Liver (tissue), 8 donors: ENCODE measurements at regions not wholly inside any gene's neighbourhood (a gene's known extent, or its start where the extent isn't known, plus 50 kb on each side); places are given as distances from the start of the nearest gene placed in this dataset.

Source experiments
- DNase-seq: peaks from one replicate; pipeline ENCODE4 v3.0.0-alpha.2; 2017; ENCODE audit warnings: low spot score
- H3K27ac ChIP-seq, 2 donors: one replicate each; pipeline ENCODE4 v1.7.0; 2013; ENCODE audit warnings: inconsistent platforms in 2 of 2, low read length in 2 of 2, control low read depth in 1 of 2, low read depth in 1 of 2, mild to moderate bottlenecking in 1 of 2
- H3K27me3 ChIP-seq, 4 donors: one replicate each; pipeline versions ENCODE4 v1.6.1 to v1.7.0; 2013; ENCODE audit warnings: low read length in 3 of 4, inconsistent platforms in 1 of 4, mild to moderate bottlenecking in 1 of 4, moderate library complexity in 1 of 4; ENCODE audit not compliant: control insufficient read depth in 4 of 4, insufficient read depth in 4 of 4
- H3K36me3 ChIP-seq, 4 donors: one replicate each; pipeline versions ENCODE4 v1.6.1 to v1.7.0; 2013; ENCODE audit warnings: low read length in 3 of 4, mild to moderate bottlenecking in 3 of 4, low read depth in 1 of 4, moderate library complexity in 1 of 4; ENCODE audit not compliant: control insufficient read depth in 4 of 4, insufficient read depth in 3 of 4
- H3K4me1 ChIP-seq, 4 donors: one replicate each; pipeline versions ENCODE4 v1.6.1 to v1.7.0; 2013; ENCODE audit warnings: low read length in 3 of 4, mild to moderate bottlenecking in 3 of 4, moderate library complexity in 1 of 4; ENCODE audit not compliant: control insufficient read depth in 4 of 4, insufficient read depth in 4 of 4
- H3K4me3 ChIP-seq, 3 donors: one replicate each; pipeline versions ENCODE4 v1.6.1 to v1.7.0; 2013; ENCODE audit warnings: low read length in 3 of 3, control low read depth in 1 of 3, low read depth in 1 of 3, mild to moderate bottlenecking in 1 of 3
- H3K9ac ChIP-seq, 2 donors: one replicate each; pipeline ENCODE4 v1.7.0; 2013; ENCODE audit warnings: low read length in 2 of 2, mild to moderate bottlenecking in 2 of 2, moderate library complexity in 2 of 2, control low read depth in 1 of 2, low read depth in 1 of 2
- H3K9me3 ChIP-seq, 4 donors: one replicate each; pipeline versions ENCODE4 v1.6.1 to v1.7.0; 2013; ENCODE audit warnings: low read length in 3 of 4; ENCODE audit not compliant: control insufficient read depth in 4 of 4
- ATF3 ChIP-seq: IDR thresholded peaks from 2 replicates; pipeline ENCODE4 v1.6.1; 2016; ENCODE audit warnings: antibody characterized with exemption
- EGR1 ChIP-seq, 2 donors: IDR thresholded peaks; 2 replicates each; pipeline ENCODE4 v1.6.1; 2016 to 2018; ENCODE audit warnings: antibody characterized with exemption in 2 of 2, low read depth in 2 of 2
- FOXA1 ChIP-seq: IDR thresholded peaks from 2 replicates; pipeline ENCODE4 v1.6.1; 2016; ENCODE audit warnings: antibody characterized with exemption
- FOXA2 ChIP-seq: IDR thresholded peaks from 2 replicates; pipeline ENCODE4 v1.6.1; 2016; ENCODE audit warnings: antibody characterized with exemption
- GABPA ChIP-seq, 2 donors: IDR thresholded peaks in 1 of 2; conservative IDR thresholded peaks in 1 of 2; 2 replicates each; pipeline ENCODE4 v1.6.1; 2016; ENCODE audit warnings: antibody characterized with exemption in 2 of 2, mild to moderate bottlenecking in 1 of 2, moderate library complexity in 1 of 2
- HNF4A ChIP-seq, 2 donors: conservative IDR thresholded peaks; 2 replicates each; pipeline ENCODE4 v1.6.1; 2016; ENCODE audit warnings: antibody characterized with exemption in 2 of 2, mild to moderate bottlenecking in 2 of 2
- HNF4G ChIP-seq: IDR thresholded peaks from 2 replicates; pipeline ENCODE4 v1.6.1; 2016; ENCODE audit warnings: antibody characterized with exemption
- JUND ChIP-seq, 2 donors: IDR thresholded peaks; 2 replicates each; pipeline ENCODE4 v1.6.1; 2016; ENCODE audit warnings: antibody characterized with exemption in 2 of 2
- NR2F2 ChIP-seq: IDR thresholded peaks from 2 replicates; pipeline ENCODE4 v1.6.1; 2016; ENCODE audit warnings: antibody characterized with exemption
- RAD21 ChIP-seq, 2 donors: IDR thresholded peaks; 2 replicates each; pipeline ENCODE4 v1.6.1; 2016; ENCODE audit warnings: antibody characterized with exemption in 2 of 2, mild to moderate bottlenecking in 2 of 2
- REST ChIP-seq: IDR thresholded peaks from 2 replicates; pipeline ENCODE4 v1.6.1; 2016; ENCODE audit warnings: antibody characterized with exemption, mild to moderate bottlenecking
- RXRA ChIP-seq, 2 donors: IDR thresholded peaks; 2 replicates each; pipeline ENCODE4 v1.6.1; 2017 to 2018; ENCODE audit warnings: antibody characterized with exemption in 2 of 2, mild to moderate bottlenecking in 1 of 2
- SP1 ChIP-seq: IDR thresholded peaks from 2 replicates; pipeline ENCODE4 v1.6.1; 2018; ENCODE audit warnings: antibody characterized with exemption, mild to moderate bottlenecking
- TAF1 ChIP-seq: conservative IDR thresholded peaks from 2 replicates; pipeline ENCODE4 v1.6.1; 2016; ENCODE audit warnings: antibody characterized with exemption, mild to moderate bottlenecking
- YY1 ChIP-seq: IDR thresholded peaks from 2 replicates; pipeline ENCODE4 v1.6.1; 2016; ENCODE audit warnings: antibody characterized with exemption, mild to moderate bottlenecking
- WGBS: extraction: QIAGEN DNeasy Blood & Tissue Kit; methylation state at CpG from one replicate; pipeline ENCODE4 v1.1.7; 2013; 5-methylcytosine and 5-hydroxymethylcytosine counted together
- TF ChIP-seq, protein P1 (sequence below): fragments of 150-350 bp; IDR thresholded peaks from 2 replicates; pipeline ENCODE4 v1.5.1; 2017; ENCODE audit warnings: improper control_type of control experiment, low read depth, low read length; ENCODE audit not compliant: missing input control
- TF ChIP-seq, protein P2 (sequence below): IDR thresholded peaks from 2 replicates; pipeline ENCODE4 v1.6.1; 2016; ENCODE audit warnings: antibody characterized with exemption
- TF ChIP-seq, protein P3 (sequence below): IDR thresholded peaks from 2 replicates; pipeline ENCODE4 v1.6.1; 2016; ENCODE audit warnings: antibody characterized with exemption
- donor health status: healthy.
- donor health status: healthy.
- donor health status: healthy.
- donor health status: healthy.
- donor health status: healthy.

DNA sequence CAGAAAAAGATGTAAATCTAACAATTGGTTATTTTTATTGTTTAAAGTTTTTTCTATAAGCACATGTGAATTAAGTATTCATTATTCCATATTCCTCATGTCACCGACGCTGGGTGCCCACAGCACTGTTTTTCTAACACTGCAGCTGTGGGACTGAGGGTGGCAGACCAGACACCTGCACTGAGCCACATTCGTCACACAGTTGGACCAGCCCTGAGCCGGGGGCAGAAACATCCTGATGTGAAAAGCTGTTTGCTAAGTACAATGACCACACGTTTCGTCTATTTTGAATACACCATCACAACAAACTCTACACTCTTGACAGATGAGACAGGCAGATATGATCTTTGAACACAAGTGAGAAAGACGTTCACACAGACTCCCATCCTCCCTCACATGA is 749.5 kb downstream of the KCNJ18 start:
- H3K9ac ChIP-seq, result no peak overlapping the region
- H3K27me3 ChIP-seq, result peaks cover 0 to 4% (median 0%) of the 10 kb centered on the region in 4 donors
- H3K9me3 ChIP-seq, result no peaks in the 10 kb centered on the region
- DNase-seq, result no peak
- 60% methylated on average over 7 of the region's 7 CpGs for WGBS
- no peak overlapping the region for H3K4me3 ChIP-seq
- no peaks in the 10 kb centered on the region for H3K36me3 ChIP-seq
- H3K4me1 ChIP-seq, result no peaks in the 10 kb centered on the region
- TF ChIP-seq JUND (IDR thresholded peaks at IDR 0.05), result no peak
- TF ChIP-seq RAD21 (IDR thresholded peaks at IDR 0.05), result no peak
- H3K27ac ChIP-seq, result no peak overlapping the region

GRCh38 chr17:22443061-22443460 is 750.7 kb downstream of the KCNJ18 start:
- Histone ChIP-seq H3K9me3 (no peaks in the 10 kb centered on the region), H3K9ac (no peak overlapping the region), H3K4me3 (no peak overlapping the region), H3K27ac (no peak overlapping the region), H3K4me1 (no peaks in the 10 kb centered on the region), H3K27me3 (no peaks in the 10 kb centered on the region), H3K36me3 (no peaks in the 10 kb centered on the region)
- DNase-seq, result no peak
- TF ChIP-seq JUND (IDR thresholded peaks at IDR 0.05) (no peak), HNF4A (conservative IDR thresholded peaks at IDR 0.05) (no peak), FOXA1 (no peak), RXRA (IDR thresholded peaks at IDR 0.05) (no peak), RAD21 (IDR thresholded peaks at IDR 0.05) (no peak)
- TF ChIP-seq, protein P1, sequence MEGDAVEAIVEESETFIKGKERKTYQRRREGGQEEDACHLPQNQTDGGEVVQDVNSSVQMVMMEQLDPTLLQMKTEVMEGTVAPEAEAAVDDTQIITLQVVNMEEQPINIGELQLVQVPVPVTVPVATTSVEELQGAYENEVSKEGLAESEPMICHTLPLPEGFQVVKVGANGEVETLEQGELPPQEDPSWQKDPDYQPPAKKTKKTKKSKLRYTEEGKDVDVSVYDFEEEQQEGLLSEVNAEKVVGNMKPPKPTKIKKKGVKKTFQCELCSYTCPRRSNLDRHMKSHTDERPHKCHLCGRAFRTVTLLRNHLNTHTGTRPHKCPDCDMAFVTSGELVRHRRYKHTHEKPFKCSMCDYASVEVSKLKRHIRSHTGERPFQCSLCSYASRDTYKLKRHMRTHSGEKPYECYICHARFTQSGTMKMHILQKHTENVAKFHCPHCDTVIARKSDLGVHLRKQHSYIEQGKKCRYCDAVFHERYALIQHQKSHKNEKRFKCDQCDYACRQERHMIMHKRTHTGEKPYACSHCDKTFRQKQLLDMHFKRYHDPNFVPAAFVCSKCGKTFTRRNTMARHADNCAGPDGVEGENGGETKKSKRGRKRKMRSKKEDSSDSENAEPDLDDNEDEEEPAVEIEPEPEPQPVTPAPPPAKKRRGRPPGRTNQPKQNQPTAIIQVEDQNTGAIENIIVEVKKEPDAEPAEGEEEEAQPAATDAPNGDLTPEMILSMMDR, result no peak
- 60% methylated on average over 6 of the region's 6 CpGs for WGBS

DNA sequence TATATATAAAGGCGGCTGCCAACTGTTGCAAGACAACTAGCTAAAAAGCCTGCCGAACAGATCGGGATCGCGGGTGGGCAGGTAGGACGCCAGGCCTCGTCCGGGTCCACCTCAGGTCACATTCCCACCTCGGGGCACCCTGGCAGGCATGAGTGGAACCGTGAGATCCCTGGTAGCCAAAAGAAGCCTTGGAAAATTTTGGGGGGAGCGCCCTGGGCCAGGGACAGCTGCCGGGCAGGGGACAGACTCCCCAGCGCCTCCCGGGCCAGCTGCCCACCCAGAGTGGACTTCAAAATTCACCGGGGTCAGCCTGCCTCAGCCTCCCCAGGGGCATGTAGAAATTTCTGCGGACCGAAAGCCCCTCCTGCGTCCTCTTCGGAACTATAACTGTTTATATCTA is 760.9 kb downstream of the KCNJ18 start:
- Histone ChIP-seq H3K27me3 (no peaks in the 10 kb centered on the region), H3K4me3 (no peak overlapping the region), H3K4me1 (no peaks in the 10 kb centered on the region), H3K9me3 (peaks cover 0 to 3% (median 0%) of the 10 kb centered on the region in 4 donors), H3K36me3 (no peaks in the 10 kb centered on the region), H3K27ac (no peak overlapping the region), H3K9ac (no peak overlapping the region)
- DNase-seq, result no peak
- no peak for TF ChIP-seq FOXA1
- no peak for TF ChIP-seq FOXA2
- no peak for TF ChIP-seq JUND (IDR thresholded peaks at IDR 0.05)
- no peak for TF ChIP-seq HNF4A (conservative IDR thresholded peaks at IDR 0.05)
- TF ChIP-seq RAD21 (IDR thresholded peaks at IDR 0.05), result no peak
- no peak for TF ChIP-seq GABPA (IDR thresholded peaks at IDR 0.05 in 1 of 2, conservative IDR thresholded peaks at IDR 0.05 in 1 of 2)
- no peak for TF ChIP-seq SP1
- TF ChIP-seq REST, result no peak
- TF ChIP-seq RXRA (IDR thresholded peaks at IDR 0.05), result no peak
- TF ChIP-seq HNF4G, result no peak
- TF ChIP-seq, protein P2, sequence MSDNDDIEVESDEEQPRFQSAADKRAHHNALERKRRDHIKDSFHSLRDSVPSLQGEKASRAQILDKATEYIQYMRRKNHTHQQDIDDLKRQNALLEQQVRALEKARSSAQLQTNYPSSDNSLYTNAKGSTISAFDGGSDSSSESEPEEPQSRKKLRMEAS, result no peak
- no peak for TF ChIP-seq NR2F2
- TF ChIP-seq ATF3, result no peak
- TF ChIP-seq, protein P3, sequence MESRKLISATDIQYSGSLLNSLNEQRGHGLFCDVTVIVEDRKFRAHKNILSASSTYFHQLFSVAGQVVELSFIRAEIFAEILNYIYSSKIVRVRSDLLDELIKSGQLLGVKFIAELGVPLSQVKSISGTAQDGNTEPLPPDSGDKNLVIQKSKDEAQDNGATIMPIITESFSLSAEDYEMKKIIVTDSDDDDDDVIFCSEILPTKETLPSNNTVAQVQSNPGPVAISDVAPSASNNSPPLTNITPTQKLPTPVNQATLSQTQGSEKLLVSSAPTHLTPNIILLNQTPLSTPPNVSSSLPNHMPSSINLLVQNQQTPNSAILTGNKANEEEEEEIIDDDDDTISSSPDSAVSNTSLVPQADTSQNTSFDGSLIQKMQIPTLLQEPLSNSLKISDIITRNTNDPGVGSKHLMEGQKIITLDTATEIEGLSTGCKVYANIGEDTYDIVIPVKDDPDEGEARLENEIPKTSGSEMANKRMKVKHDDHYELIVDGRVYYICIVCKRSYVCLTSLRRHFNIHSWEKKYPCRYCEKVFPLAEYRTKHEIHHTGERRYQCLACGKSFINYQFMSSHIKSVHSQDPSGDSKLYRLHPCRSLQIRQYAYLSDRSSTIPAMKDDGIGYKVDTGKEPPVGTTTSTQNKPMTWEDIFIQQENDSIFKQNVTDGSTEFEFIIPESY, result no peak
- TF ChIP-seq, protein P1, result no peak
- TF ChIP-seq TAF1, result no peak
- no peak for TF ChIP-seq YY1
- TF ChIP-seq EGR1 (IDR thresholded peaks at IDR 0.05; ENCODE audit: low read depth in 2 of 2), result no peak
- WGBS, result 82% methylated on average over 19 of the region's 19 CpGs
